A549 (cell line): ENCODE measurements at regions not wholly inside any gene's neighbourhood (a gene's known extent, or its start where the extent isn't known, plus 50 kb on each side); places are given as distances from the start of the nearest gene placed in this dataset.

Experiments used
- CTCF ChIP-seq: fragments of >200 bp; sonication (Bioruptor Twin); formaldehyde crosslinking; IDR thresholded peaks from 3 replicates; pipeline ENCODE4 v1.5.1; 2016
- E2F6 ChIP-seq: IDR thresholded peaks from 2 replicates; pipeline ENCODE4 v1.6.1; 2012; ENCODE audit warnings: low read depth, borderline replicate concordance
- HDAC2 ChIP-seq: fragments of 200-600 bp; sonication (generic); IDR thresholded peaks from 2 replicates; pipeline ENCODE4 v1.6.1; 2016
- KDM5A ChIP-seq: fragments of 200-600 bp; sonication (generic); IDR thresholded peaks from 2 replicates; pipeline ENCODE4 v1.6.1; 2016; ENCODE audit warnings: antibody characterized with exemption, mild to moderate bottlenecking
- NPAS2 ChIP-seq: fragments of 250-450 bp; sonication (Bioruptor Pico); IDR thresholded peaks from 2 replicates; pipeline ENCODE4 v1.8.0; 2022; ENCODE audit warnings: mild to moderate bottlenecking, moderate library complexity, borderline replicate concordance
- PHF8 ChIP-seq: fragments of 200-600 bp; sonication (generic); IDR thresholded peaks from 2 replicates; pipeline ENCODE4 v1.6.1; 2016; ENCODE audit warnings: low read depth, mild to moderate bottlenecking, antibody characterized with exemption, moderate library complexity, borderline replicate concordance
- POLR2A ChIP-seq: IDR thresholded peaks from 2 replicates; pipeline ENCODE4 v1.6.1; 2012; ENCODE audit warnings: mild to moderate bottlenecking, low read length
- RAD21 ChIP-seq, 2 experiments: fragments of >200 bp in 1 of 2; sonication (Bioruptor Twin) in 1 of 2; formaldehyde crosslinking in 1 of 2; IDR thresholded peaks in 1 of 2; conservative IDR thresholded peaks in 1 of 2; 2 replicates in 1 of 2; 3 replicates in 1 of 2; pipeline ENCODE4 v1.6.1; 2012 to 2018; ENCODE audit warnings: inconsistent platforms in 1 of 2

- no peak for TF ChIP-seq CTCF
- no peak for TF ChIP-seq RAD21 (conservative IDR thresholded peaks at IDR 0.05 in 1 of 2, IDR thresholded peaks at IDR 0.05 in 1 of 2)
- no peak for TF ChIP-seq KDM5A
- TF ChIP-seq POLR2A, result no peak
- no peak for TF ChIP-seq PHF8
- no peak for TF ChIP-seq E2F6
- TF ChIP-seq NPAS2 (CRISPR knock-in tag), result no peak
- no peak for TF ChIP-seq HDAC2
Measured at GRCh38 chr2:200092235-200092634, 136.9 kb downstream of the MAIP1 start.
